Suprapubic skin (tissue), 4 donors: ENCODE measurements at regions not wholly inside any gene's neighbourhood (a gene's known extent, or its start where the extent isn't known, plus 50 kb on each side); places are given as distances from the start of the nearest gene placed in this dataset.

Experiments used
- DNase-seq, 2 donors: peaks; one replicate each; pipeline ENCODE4 v3.0.0-alpha.2; 2019; ENCODE audit warnings: low spot score in 2 of 2
- H3K27ac ChIP-seq: fragments of 200-600 bp; sonication (generic); one replicate; pipeline ENCODE4 v1.5.1; 2019
- H3K27me3 ChIP-seq: fragments of 200-600 bp; sonication (generic); one replicate; pipeline ENCODE4 v1.5.1; 2019
- H3K36me3 ChIP-seq: fragments of 200-600 bp; sonication (generic); one replicate; pipeline ENCODE4 v1.5.1; 2019
- H3K4me1 ChIP-seq: fragments of 200-600 bp; sonication (generic); one replicate; pipeline ENCODE4 v1.5.1; 2019
- H3K4me3 ChIP-seq: fragments of 200-600 bp; sonication (generic); one replicate; pipeline ENCODE4 v1.5.1; 2019; ENCODE audit warnings: mild to moderate bottlenecking
- H3K9me3 ChIP-seq: fragments of 200-600 bp; sonication (generic); one replicate; pipeline ENCODE4 v1.5.1; 2019
- EP300 ChIP-seq: sonication (generic); formaldehyde crosslinking; IDR thresholded peaks from one replicate; pipeline ENCODE4 v1.6.1; 2017; ENCODE audit warnings: antibody characterized with exemption
- POLR2A ChIP-seq, 2 donors: fragments of 450-650 bp; IDR thresholded peaks; one replicate each; pipeline ENCODE4 v1.6.1; 2017; ENCODE audit warnings: antibody characterized with exemption in 2 of 2, mild to moderate bottlenecking in 2 of 2, moderate library complexity in 2 of 2
- POLR2AphosphoS5 ChIP-seq, 3 donors: sonication (generic); formaldehyde crosslinking; IDR thresholded peaks; one replicate each; pipeline ENCODE4 v1.6.1; 2017; ENCODE audit warnings: antibody characterized with exemption in 3 of 3
- WGBS: methylation state at CpG from one replicate; pipeline ENCODE4 v1.1.5; 2018; 5-methylcytosine and 5-hydroxymethylcytosine counted together
- TF ChIP-seq, protein P1 (sequence below), 2 donors: fragments of 200-600 bp in 1 of 2; fragments of 450-650 bp in 1 of 2; sonication (generic) in 1 of 2; IDR thresholded peaks; one replicate each; pipeline ENCODE4 v1.5.1; 2016 to 2019; ENCODE audit warnings: antibody characterized with exemption in 2 of 2, mild to moderate bottlenecking in 1 of 2, moderate library complexity in 1 of 2

DNA sequence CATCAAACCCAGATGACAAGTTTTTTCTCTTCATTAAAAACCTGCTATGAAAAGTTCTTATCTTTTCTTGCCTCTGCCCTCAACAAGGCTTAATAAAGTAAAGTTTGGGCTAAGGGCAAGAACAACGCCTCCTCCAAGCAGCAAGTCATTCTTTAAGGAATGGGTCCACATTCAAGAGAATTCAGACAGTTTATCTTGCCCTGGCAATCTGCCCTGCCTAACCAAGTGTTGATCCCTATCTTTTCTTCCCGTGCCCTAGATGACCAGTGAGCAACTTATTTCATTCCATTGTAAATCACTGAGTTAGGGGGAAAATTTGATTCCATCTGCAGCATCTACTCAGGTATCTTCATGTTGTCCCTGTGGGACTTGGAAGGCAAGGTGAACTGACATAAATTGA is 370.3 kb upstream of the DPPA4 start:
- no peak overlapping the region for H3K4me3 ChIP-seq
- no peaks in the 10 kb centered on the region for H3K9me3 ChIP-seq
- no peak overlapping the region for H3K27ac ChIP-seq
- 39% methylated on average over 2 of the region's 2 CpGs for WGBS
- H3K4me1 ChIP-seq: no peaks in the 10 kb centered on the region
- no peaks in the 10 kb centered on the region for H3K27me3 ChIP-seq
- DNase-seq: no peak
- TF ChIP-seq POLR2A (IDR thresholded peaks at IDR 0.05) (no peak), POLR2AphosphoS5 (IDR thresholded peaks at IDR 0.05) (no peak), EP300 (no peak)
- TF ChIP-seq, protein P1, sequence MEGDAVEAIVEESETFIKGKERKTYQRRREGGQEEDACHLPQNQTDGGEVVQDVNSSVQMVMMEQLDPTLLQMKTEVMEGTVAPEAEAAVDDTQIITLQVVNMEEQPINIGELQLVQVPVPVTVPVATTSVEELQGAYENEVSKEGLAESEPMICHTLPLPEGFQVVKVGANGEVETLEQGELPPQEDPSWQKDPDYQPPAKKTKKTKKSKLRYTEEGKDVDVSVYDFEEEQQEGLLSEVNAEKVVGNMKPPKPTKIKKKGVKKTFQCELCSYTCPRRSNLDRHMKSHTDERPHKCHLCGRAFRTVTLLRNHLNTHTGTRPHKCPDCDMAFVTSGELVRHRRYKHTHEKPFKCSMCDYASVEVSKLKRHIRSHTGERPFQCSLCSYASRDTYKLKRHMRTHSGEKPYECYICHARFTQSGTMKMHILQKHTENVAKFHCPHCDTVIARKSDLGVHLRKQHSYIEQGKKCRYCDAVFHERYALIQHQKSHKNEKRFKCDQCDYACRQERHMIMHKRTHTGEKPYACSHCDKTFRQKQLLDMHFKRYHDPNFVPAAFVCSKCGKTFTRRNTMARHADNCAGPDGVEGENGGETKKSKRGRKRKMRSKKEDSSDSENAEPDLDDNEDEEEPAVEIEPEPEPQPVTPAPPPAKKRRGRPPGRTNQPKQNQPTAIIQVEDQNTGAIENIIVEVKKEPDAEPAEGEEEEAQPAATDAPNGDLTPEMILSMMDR (IDR thresholded peaks at IDR 0.05): no peak
- no peaks in the 10 kb centered on the region for H3K36me3 ChIP-seq

DNA sequence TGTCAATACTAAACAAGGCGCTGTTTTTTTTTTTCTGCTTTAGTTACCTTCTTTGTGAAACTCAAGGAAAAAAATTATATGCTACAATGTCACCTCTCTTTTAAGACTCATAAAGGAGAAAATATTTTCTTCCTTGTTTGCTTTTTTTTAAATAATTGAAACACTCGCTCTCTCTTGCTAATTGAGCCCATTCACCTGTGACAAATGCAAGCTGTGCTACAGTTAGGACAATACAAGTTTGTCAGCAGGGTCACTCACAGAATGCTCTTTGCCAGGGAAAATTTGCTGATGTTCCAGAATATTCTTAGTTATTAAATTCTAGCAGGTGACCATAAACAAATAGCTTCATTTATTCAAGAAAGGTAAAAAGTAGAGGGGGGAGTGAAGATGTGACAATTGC is 375.9 kb upstream of the DPPA4 start:
- Histone ChIP-seq H3K36me3 (no peaks in the 10 kb centered on the region), H3K27me3 (no peaks in the 10 kb centered on the region), H3K4me1 (no peaks in the 10 kb centered on the region), H3K4me3 (no peak overlapping the region), H3K27ac (no peak overlapping the region), H3K9me3 (no peaks in the 10 kb centered on the region)
- DNase-seq: no peak
- WGBS: 78% methylated on average over 2 of the region's 2 CpGs
- TF ChIP-seq POLR2A (IDR thresholded peaks at IDR 0.05) (no peak), POLR2AphosphoS5 (IDR thresholded peaks at IDR 0.05) (no peak), EP300 (no peak)
- TF ChIP-seq, protein P1 (IDR thresholded peaks at IDR 0.05): no peak

DNA sequence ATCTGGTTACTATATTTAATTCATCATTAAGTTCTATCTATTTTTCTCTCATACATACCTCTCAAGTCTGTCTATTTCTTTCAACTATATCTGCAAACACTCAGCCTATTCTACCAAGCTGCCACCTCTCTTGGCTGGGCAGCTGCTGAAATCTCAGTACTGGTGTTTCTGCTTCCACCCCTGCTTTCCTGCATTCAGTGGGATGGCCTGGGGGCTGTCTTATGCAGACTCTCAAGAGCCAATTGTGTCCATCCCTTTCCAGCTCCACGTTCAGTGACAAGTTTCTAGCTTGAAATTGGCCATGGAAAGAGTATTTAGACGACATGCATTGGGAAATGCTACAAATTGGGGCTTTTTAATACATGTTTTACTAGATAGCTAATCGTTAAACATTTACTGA is 378.4 kb upstream of the DPPA4 start:
- H3K4me3 ChIP-seq: no peak overlapping the region
- TF ChIP-seq EP300 (no peak), POLR2AphosphoS5 (IDR thresholded peaks at IDR 0.05) (no peak), POLR2A (IDR thresholded peaks at IDR 0.05) (no peak)
- TF ChIP-seq, protein P1 (IDR thresholded peaks at IDR 0.05): no peak
- H3K4me1 ChIP-seq: no peaks in the 10 kb centered on the region
- no peaks in the 10 kb centered on the region for H3K27me3 ChIP-seq
- no peaks in the 10 kb centered on the region for H3K36me3 ChIP-seq
- no peak overlapping the region for H3K27ac ChIP-seq
- WGBS: 33% methylated on average over 3 of the region's 3 CpGs
- DNase-seq: no peak
- no peaks in the 10 kb centered on the region for H3K9me3 ChIP-seq

DNA sequence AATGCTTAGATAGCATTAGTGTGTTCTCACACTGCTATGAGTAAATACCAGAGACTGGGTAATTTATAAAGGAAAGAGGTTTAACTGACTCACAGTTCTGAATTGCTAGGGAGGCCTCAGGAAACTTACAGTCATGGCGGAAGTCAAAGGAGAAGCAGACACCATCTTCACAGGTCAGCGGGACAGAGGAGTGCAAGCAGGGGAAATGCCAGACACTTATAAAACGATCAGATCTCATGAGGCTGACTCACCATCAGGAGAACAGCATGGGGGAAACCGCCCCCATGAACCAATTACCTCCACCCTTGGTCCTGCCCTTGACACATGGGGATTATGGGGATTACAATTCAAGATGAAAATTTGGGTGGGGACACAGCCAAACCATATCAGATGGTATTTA is 381.5 kb upstream of the DPPA4 start:
- H3K36me3 ChIP-seq: no peaks in the 10 kb centered on the region
- no peaks in the 10 kb centered on the region for H3K9me3 ChIP-seq
- H3K27ac ChIP-seq: no peak overlapping the region
- DNase-seq: no peak
- H3K27me3 ChIP-seq: no peaks in the 10 kb centered on the region
- H3K4me1 ChIP-seq: no peaks in the 10 kb centered on the region
- H3K4me3 ChIP-seq: no peak overlapping the region
- no peak for TF ChIP-seq EP300
- TF ChIP-seq, protein P1 (IDR thresholded peaks at IDR 0.05): no peak
- no peak for TF ChIP-seq POLR2AphosphoS5 (IDR thresholded peaks at IDR 0.05)
- no peak for TF ChIP-seq POLR2A (IDR thresholded peaks at IDR 0.05)
- WGBS: 73% methylated on average over 4 of the region's 4 CpGs

DNA sequence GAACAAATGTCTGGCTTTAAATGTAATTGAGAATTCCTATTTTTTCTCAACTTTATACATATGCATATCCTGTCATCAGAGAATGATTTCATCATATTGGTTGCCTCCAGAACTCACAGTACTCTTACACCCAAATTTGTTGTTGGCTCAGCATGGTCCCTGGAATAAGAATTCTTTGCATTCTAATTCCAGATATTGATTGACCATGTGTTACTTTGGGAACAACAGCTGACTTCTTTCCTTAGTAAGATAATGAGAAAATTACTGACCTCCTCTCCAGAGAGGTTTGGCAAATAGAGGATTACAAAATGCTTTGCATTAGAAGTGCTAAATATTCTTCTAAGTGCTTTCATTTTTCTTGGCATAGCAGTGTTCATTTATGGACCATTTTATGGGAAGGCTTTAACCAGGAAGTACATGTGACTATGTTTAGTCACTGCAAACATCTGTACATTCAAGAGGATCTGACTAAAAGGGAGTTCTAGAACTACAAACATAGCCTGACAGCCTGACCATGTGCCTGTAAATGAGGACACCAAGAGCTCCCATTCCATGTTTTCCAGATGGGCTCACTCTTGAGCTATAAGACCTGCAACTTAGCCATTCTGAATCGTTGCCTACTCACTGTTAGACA is 391.6 kb upstream of the DPPA4 start:
- Histone ChIP-seq H3K4me1 (no peaks in the 10 kb centered on the region), H3K4me3 (no peak overlapping the region), H3K9me3 (peaks cover 6% of the 10 kb centered on the region), H3K36me3 (no peaks in the 10 kb centered on the region), H3K27ac (no peak overlapping the region), H3K27me3 (no peaks in the 10 kb centered on the region)
- no peak for DNase-seq
- WGBS: 85% methylated on average over 1 of the region's 1 CpG
- TF ChIP-seq, protein P1 (IDR thresholded peaks at IDR 0.05): no peak
- TF ChIP-seq POLR2A (IDR thresholded peaks at IDR 0.05) (no peak), EP300 (no peak), POLR2AphosphoS5 (IDR thresholded peaks at IDR 0.05) (no peak)
